ENCODE measurements at regions not wholly inside any gene's neighbourhood (a gene's known extent, or its start where the extent isn't known, plus 50 kb on each side); places are given as distances from the start of the nearest gene placed in this dataset.

- no peak for DNase-seq
Observed at GRCh38 chr4:147054228-147054872, 108.7 kb upstream of the TTC29 start.

- peak in 1 of 2 donors; percentile 4 for DNase-seq
Observed at GRCh38 chr4:147056940-147057610, 111.4 kb upstream of the TTC29 start.

- DNase-seq = no peak
Observed at GRCh38 chr4:147057611-147058190, 112.0 kb upstream of the TTC29 start.

- peak in 1 of 2 donors; percentile 3 for DNase-seq
Observed at GRCh38 chr4:147059064-147059731, 113.5 kb upstream of the TTC29 start.

GRCh38 chr4:147060151-147060931, 114.7 kb upstream of the TTC29 start:
- DNase-seq = no peak

GRCh38 chr4:147064856-147065255, 119.2 kb upstream of the TTC29 start:
- no peak for DNase-seq

GRCh38 chr4:147068564-147068963, 122.9 kb upstream of the TTC29 start:
- DNase-seq = no peak

DNA sequence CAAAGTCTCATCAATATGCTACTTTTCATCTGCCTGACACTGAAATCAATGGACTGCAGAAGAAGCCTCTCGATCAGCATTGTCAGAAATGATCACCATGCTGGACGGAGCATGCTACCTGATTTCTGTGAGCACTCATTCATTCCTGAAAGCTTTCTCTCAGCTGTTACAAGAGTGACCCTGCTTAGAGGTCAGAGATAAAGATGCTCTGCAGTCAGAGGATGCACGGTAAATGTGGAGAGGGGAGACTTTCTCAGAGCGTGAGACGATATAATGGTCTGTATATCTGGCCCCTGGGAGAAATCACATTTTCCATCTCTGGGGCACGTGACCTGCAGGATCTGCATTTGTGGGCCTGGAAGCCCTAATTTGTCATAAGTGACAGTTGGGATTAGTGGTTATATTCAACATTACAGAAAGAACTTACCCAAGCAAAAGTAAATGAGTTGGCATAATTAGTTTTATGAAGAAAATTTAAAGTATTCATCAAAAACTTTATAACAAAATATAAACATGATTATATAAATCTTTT, 125.6 kb upstream of the TTC29 start:
- no peak for DNase-seq

- DNase-seq = no peak
Observed at GRCh38 chr4:147076179-147076578, 130.5 kb upstream of the TTC29 start.

DNA sequence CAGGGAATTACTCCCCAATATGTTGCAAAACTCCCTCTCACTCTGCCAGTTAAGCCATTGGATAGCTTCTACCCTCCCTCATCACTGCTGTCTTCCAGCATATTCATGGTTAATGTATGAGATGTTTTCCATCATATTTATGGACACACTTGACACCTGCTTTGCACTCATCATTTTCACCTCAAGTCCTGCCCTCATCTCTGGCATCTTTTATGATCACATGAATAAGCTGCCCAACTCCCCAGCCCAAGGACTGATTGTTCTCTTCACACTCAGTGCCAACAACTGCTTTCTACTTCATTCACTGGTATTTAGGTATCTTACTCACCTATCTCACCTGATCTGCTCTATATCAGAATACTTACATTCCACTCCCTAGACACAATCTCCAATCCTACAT, 131.1 kb upstream of the TTC29 start:
- DNase-seq = no peak

- DNase-seq = no peak
Observed at GRCh38 chr4:147078362-147078761, 132.7 kb upstream of the TTC29 start.

GRCh38 chr4:147078875-147079658, 133.4 kb upstream of the TTC29 start:
- DNase-seq = no peak

- no peak for DNase-seq
Observed at GRCh38 chr4:147084861-147085260, 139.2 kb upstream of the TTC29 start.

- no peak for DNase-seq
Observed at GRCh38 chr4:147085781-147086180, 140.1 kb upstream of the TTC29 start.

DNA sequence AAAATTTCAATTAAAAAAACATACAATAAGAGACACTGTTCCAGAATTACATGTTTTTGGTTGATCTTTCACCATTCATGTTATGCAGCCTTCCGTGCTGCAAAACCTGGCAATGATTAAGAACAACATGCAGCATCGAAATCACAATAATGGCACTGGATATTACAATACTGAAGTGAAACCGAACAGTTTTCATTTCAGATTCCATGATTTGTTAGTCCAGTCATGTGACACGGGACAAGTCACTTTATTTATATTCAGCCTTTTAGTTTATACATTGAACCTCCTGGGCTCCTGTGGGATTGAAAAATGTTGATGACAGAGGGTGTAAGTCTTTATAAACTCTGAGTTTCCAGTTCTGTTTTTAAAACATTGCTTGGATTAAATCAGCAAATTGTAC, 142.5 kb upstream of the TTC29 start:
- DNase-seq = no peak

- DNase-seq = no peak
Observed at GRCh38 chr4:147090486-147090885, 144.8 kb upstream of the TTC29 start.

GRCh38 chr4:147093206-147093605, 147.5 kb upstream of the TTC29 start:
- no peak for DNase-seq

DNA sequence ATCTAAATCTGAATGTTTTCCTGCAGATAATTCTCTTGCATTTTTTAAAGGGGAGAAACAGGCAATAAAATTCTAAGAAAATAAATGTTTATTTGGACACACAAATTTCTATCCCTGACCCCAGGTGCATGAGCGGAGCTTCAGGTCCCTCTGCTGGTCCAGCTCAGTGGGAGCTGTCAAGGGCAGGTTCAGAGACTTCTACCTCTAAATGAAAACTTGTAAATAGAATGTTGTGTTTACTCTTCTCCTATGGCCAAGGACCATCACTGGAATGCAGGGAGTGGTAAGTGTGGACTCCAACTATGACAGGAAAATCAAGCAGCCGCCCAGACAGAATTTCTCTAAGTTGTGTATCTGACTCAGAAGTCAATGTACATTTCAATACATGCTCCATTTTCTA, 148.6 kb upstream of the TTC29 start:
- no peak for DNase-seq

DNA sequence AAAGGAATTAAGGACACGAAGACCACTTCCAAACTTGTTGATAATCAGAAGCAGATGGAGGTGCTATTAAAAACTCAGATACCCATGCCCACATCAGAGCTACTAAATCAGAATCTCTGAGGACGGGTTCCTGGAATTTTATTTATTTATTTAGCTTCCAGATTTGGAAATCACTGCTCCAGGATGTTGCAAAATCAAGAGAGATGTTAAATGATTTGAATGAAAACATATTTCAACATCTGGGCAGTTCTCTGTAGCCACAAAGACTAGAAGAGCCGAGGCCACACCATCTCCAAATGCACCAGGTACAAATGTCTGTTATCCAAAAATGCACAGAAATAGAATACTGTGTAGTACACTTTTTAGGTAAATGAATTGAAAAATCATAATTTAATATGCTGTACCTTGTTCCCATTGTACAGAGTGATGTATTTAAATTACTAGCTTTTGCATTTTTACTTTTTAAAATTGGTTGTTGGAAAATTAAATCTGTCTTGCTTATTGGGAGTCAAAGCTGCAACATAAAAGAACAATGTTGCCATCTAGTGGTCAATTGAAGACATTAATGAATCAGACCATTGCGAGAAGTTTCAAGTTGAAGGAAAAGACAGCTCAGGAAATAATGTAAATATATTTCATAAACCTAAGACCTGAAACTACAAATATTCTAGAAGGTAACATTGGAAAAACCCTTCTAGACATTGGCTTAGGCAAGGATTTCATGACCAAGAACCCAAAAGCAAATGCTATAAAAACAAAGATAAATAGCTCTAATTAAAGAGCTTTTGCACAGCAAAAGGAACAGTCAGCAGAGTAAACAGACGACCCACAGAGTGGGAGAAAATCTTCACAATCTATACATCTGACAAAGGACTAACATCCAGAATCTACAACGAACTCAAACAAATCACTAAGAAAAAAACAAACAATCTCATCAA, 151.3 kb upstream of the TTC29 start:
- DNase-seq = peak in 1 of 2 donors; percentile 40

- no peak for DNase-seq
Observed at GRCh38 chr4:147101678-147102077, 156.0 kb upstream of the TTC29 start.

- no peak for DNase-seq
Observed at GRCh38 chr4:147102596-147102995, 156.9 kb upstream of the TTC29 start.
